ENCODE measurements at regions not wholly inside any gene's neighbourhood (a gene's known extent, or its start where the extent isn't known, plus 50 kb on each side); places are given as distances from the start of the nearest gene placed in this dataset.

DNA sequence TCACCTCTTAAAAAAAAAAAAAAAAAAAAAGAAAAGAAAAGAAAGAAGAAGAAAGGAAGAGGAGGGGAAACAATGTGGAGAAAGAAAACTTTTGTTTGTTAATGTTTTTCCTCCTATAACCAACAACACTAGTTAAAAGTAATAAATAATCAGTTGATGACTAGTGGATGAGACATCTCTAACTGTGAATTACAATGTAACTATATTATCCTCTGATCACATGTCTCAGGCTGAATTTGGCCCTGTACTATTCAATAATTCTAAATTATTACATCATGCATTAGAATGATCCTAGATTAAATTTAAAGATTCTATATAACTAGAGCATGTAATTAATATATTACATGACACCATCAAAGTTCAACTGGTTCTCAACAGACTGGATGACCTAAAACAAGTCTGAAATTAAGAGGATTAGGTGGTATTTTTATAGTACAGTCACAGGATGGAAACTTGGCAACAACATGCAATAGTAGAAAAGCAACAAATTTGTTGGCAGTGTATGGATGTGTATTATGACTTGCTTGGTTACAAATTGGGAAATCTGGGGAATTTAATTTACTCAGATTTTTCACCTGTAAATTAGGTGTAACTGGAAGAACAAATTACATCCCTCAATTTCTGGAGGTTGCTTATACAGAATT is 269.3 kb upstream of the SETBP1 start:
- TF ChIP-seq POLR2AphosphoS5 (IDR thresholded peaks at IDR 0.05; ENCODE audit: low read depth) = no peak
- TF ChIP-seq, protein P1, sequence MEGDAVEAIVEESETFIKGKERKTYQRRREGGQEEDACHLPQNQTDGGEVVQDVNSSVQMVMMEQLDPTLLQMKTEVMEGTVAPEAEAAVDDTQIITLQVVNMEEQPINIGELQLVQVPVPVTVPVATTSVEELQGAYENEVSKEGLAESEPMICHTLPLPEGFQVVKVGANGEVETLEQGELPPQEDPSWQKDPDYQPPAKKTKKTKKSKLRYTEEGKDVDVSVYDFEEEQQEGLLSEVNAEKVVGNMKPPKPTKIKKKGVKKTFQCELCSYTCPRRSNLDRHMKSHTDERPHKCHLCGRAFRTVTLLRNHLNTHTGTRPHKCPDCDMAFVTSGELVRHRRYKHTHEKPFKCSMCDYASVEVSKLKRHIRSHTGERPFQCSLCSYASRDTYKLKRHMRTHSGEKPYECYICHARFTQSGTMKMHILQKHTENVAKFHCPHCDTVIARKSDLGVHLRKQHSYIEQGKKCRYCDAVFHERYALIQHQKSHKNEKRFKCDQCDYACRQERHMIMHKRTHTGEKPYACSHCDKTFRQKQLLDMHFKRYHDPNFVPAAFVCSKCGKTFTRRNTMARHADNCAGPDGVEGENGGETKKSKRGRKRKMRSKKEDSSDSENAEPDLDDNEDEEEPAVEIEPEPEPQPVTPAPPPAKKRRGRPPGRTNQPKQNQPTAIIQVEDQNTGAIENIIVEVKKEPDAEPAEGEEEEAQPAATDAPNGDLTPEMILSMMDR (IDR thresholded peaks at IDR 0.05; ENCODE audit: insufficient read depth, low read length) = no peak
- no peak for TF ChIP-seq REST (IDR thresholded peaks at IDR 0.05; ENCODE audit: insufficient replicate concordance, low read depth)
- TF ChIP-seq SPI1 (IDR thresholded peaks at IDR 0.05; ENCODE audit: borderline replicate concordance, low read depth) = no peak
- no peak for TF ChIP-seq GABPA (IDR thresholded peaks at IDR 0.05; ENCODE audit: low read depth)

Data from HL-60 (cell line).